ENCODE measurements at regions not wholly inside any gene's neighbourhood (a gene's known extent, or its start where the extent isn't known, plus 50 kb on each side); places are given as distances from the start of the nearest gene placed in this dataset.

DNA sequence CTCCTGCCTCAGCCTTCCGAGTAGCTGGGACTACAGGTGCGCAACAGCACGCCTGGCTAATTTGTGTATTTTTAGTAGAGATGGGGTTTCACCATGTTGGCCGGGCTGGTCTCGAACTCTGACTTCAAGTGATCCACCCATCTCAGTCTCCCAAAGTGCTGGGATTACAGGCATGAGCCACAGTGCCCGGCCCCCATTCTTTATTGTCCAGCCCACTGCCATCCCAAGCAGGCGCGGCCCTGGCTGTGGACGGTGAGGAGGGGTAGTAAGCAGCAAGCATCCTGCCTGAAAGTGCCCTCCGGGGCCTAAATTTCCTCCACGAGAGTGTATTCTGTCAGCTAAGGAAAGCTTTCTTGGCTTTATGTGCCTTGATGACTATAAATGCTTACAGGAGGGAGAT lies 113.2 kb upstream of the CSF3R start:
- no peaks in the 10 kb centered on the region for H3K36me3 ChIP-seq (replicated peaks)
- peaks cover 20% of the 10 kb centered on the region for H3K27me3 ChIP-seq (ENCODE audit: low read depth)
- H3K4me1 ChIP-seq = no peaks in the 10 kb centered on the region
- no peak for DNase-seq (ENCODE audit: low spot score in 2 of 2)
- H3K4me3 ChIP-seq = no peak overlapping the region
- H3K9me3 ChIP-seq = no peaks in the 10 kb centered on the region
- in situ Hi-C loops (cut with MboI; ENCODE audit: low sequenced_read_pairs) = loop anchor here (25.0 kb wide), 1 partner anchor 841 kb away; no protein-coding TSS in a partner anchor

DNA sequence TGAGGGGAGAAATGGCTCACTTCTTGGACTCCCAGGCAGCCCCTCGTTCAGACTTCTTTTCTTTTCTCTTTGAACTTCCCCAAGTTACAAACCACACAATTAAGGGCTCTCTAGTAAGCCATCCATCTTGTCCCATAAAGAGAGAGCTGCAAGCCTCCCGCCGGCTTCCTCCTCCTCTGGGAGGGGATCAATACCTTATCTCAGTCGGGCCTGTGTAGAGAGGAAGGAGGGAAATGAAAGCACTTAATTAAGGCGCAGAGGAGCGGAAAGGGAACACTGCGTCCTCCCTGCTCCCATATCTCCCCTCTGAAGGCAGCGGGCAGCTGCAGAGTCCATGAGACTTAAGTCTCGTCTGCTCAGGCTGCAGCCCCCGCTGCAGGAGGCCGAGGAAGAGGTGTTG lies 112.6 kb upstream of the CSF3R start:
- in situ Hi-C loops (cut with MboI; ENCODE audit: low sequenced_read_pairs) = loop anchor here (25.0 kb wide), 1 partner anchor 842 kb away; no protein-coding TSS in a partner anchor
- no peak overlapping the region for H3K4me3 ChIP-seq
- no peak for DNase-seq (ENCODE audit: low spot score in 2 of 2)
- no peaks in the 10 kb centered on the region for H3K9me3 ChIP-seq
- no peaks in the 10 kb centered on the region for H3K36me3 ChIP-seq (replicated peaks)
- H3K27me3 ChIP-seq (ENCODE audit: low read depth) = peaks cover 25% of the 10 kb centered on the region
- no peaks in the 10 kb centered on the region for H3K4me1 ChIP-seq

DNA sequence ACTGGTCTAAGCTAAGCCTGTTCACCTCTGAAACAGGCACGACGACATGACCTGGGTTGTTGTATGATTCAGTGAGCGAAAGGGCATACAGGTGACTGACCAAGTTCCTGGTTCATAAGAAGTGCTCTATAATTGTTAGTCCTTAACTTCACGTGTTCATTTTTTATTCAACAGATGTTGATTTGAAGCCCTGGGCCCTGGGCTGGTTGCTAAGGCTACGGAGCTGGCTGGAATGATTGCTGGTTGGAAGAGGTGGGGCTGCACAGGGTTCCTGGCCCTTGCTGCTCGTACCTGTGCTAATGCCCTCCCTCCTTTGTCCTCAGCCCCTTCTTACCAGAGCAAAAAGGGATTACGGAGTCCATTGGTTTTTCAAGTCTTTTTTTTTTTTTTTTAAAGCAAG lies 111.3 kb upstream of the CSF3R start:
- no peak overlapping the region for H3K4me3 ChIP-seq
- H3K9me3 ChIP-seq = no peaks in the 10 kb centered on the region
- no peaks in the 10 kb centered on the region for H3K36me3 ChIP-seq (replicated peaks)
- H3K27me3 ChIP-seq (ENCODE audit: low read depth) = peaks cover 25% of the 10 kb centered on the region
- in situ Hi-C loops (cut with MboI; ENCODE audit: low sequenced_read_pairs) = loop anchor here (25.0 kb wide), 1 partner anchor 843 kb away; no protein-coding TSS in a partner anchor
- no peaks in the 10 kb centered on the region for H3K4me1 ChIP-seq
- no peak for DNase-seq (ENCODE audit: low spot score in 2 of 2)

DNA sequence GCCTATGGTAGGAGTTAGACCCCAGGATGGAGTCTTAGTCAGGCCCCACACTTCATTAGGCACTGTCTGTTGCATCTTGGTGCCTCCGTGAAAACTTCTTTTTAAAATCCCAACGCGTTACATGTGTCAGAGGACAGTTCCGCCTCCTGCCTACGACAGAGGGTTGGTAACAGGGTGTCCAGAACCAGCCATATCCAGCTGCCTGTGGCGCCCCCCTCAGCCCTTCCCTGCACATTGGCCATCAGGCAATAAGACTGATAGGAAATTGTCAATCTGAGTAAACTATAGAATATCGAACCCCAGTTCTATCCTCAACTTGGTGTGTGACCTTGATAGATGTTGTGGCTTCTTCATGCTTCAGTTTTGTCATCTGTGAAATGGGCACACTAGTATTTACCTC lies 108.6 kb upstream of the CSF3R start:
- DNase-seq (ENCODE audit: low spot score in 2 of 2) = no peak
- Histone ChIP-seq H3K27me3 (ENCODE audit: low read depth) (peaks cover 17% of the 10 kb centered on the region), H3K36me3 (replicated peaks) (no peaks in the 10 kb centered on the region), H3K4me3 (no peak overlapping the region), H3K9me3 (no peaks in the 10 kb centered on the region), H3K4me1 (no peaks in the 10 kb centered on the region)
- in situ Hi-C loops (cut with MboI; ENCODE audit: low sequenced_read_pairs) = loop anchor here (25.0 kb wide), 1 partner anchor 846 kb away; no protein-coding TSS in a partner anchor

DNA sequence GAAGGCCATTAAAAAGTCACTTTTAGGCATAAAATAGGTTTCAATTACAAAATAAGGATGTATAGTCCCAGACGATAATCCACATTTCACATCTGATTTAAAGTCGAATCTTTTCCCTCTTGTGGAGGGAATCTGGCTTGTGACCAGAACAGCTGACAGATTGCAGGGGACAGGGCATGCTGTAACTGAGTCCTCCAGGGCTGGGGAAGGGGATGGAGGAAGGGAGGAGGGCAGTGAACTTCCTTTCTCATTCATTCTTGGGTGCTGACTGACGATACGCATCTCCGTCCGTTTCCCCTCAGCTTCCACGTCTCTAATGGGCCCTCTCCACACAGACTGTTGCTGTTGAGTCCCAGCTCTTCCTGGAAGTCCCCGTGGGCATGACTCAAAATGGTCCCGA lies 108.1 kb upstream of the CSF3R start:
- Histone ChIP-seq H3K4me1 (no peaks in the 10 kb centered on the region), H3K9me3 (no peaks in the 10 kb centered on the region), H3K4me3 (no peak overlapping the region), H3K27me3 (ENCODE audit: low read depth) (peaks cover 20% of the 10 kb centered on the region), H3K36me3 (replicated peaks) (no peaks in the 10 kb centered on the region)
- no peak for DNase-seq (ENCODE audit: low spot score in 2 of 2)
- in situ Hi-C loops (cut with MboI; ENCODE audit: low sequenced_read_pairs) = loop anchor here (25.0 kb wide), 1 partner anchor 847 kb away; no protein-coding TSS in a partner anchor

DNA sequence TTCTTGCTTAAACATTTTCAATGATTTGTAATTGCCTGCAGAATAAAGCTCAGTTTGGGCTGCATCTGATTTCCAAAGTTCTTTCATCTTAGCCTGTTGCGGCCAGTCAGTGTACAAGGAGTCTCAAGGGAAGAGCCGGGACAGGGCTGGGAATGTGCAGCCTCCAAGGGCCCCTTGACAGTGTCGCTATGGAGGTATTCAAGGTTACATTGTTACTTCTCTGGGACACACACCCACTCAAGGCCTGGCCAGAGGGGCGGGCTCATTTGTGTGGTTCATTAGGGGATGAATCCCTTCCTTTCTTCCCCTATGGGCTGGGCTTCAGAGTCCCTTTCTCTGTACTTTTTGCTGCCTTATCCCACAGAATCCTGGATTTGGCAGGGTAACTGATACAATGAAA lies 107.6 kb upstream of the CSF3R start:
- H3K36me3 ChIP-seq (replicated peaks) = no peaks in the 10 kb centered on the region
- in situ Hi-C loops (cut with MboI; ENCODE audit: low sequenced_read_pairs) = loop anchor here (25.0 kb wide), 1 partner anchor 847 kb away; no protein-coding TSS in a partner anchor
- no peaks in the 10 kb centered on the region for H3K9me3 ChIP-seq
- H3K27me3 ChIP-seq (ENCODE audit: low read depth) = peaks cover 23% of the 10 kb centered on the region
- H3K4me1 ChIP-seq = no peaks in the 10 kb centered on the region
- H3K4me3 ChIP-seq = no peak overlapping the region
- no peak for DNase-seq (ENCODE audit: low spot score in 2 of 2)

DNA sequence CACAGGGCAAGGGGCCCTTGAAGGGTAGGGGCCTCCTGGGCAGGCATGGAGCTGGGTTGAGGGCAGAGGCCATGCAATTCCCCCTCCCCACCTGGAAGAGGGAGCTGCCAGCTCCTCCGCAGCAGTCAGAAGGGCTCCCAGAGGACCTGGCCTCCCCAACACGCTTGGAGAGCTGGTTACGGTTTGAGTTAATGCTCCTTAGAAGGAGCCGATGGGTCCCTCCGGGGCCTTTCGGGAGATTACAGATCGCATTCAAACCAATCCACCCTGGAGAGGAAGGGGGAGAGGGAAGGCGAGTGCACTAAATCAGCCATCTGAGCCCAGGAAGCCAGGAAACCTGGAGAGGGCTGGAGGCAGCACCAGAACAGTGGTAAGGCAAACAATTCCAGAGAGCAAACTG lies 106.3 kb upstream of the CSF3R start:
- H3K9me3 ChIP-seq = no peaks in the 10 kb centered on the region
- no peaks in the 10 kb centered on the region for H3K36me3 ChIP-seq (replicated peaks)
- in situ Hi-C loops (cut with MboI; ENCODE audit: low sequenced_read_pairs) = loop anchor here (25.0 kb wide), 1 partner anchor 848 kb away; no protein-coding TSS in a partner anchor
- no peaks in the 10 kb centered on the region for H3K4me1 ChIP-seq
- H3K4me3 ChIP-seq = no peak overlapping the region
- peaks cover 22% of the 10 kb centered on the region for H3K27me3 ChIP-seq (ENCODE audit: low read depth)
- no peak for DNase-seq (ENCODE audit: low spot score in 2 of 2)

DNA sequence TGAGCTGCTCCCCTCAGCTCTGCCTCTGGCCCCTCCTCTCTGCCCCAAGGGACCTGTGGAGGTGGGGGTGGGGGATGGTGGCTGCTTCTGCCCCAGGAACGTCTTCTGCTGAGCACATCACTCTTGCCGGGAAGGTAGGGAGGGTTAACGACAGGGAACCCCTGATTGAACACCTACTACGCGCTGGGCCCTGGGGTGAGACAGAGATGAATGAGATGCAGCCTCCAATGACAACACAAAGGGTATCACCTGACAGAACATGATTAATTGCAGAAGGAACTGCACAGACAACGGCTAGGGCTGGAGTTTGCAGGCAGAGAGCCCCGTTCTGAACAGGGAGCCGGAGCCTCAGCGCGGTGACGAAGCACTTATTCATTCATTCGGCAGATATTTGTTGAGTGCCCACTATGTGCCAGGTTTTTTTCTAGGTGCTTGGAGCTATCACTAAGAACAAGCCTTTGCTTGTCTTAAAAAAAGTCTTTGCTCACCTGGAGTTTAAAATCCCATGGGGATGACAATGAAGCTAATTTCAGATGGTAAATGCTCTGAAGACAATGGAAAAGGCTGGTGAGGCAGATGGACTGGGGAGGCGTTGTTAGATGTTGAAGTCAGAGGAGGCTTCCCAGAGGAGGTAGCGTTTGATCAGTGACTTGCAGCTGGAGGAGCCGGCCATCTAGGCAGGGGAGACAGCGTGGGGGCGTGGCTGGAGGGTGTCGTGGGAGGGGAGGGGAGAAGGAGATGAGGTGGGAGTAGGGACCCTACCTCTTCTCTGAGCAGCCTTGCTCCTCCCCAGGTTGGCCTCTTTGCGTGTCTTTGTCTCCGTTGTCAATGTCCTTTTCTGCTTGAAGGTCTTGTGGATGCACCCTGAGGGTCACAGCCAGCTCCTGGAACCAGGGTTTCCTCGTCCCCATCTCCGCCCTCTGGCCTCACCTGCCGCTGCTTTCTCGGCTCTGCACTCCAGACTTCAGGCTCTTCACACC lies 103.1 kb upstream of the CSF3R start:
- Histone ChIP-seq H3K27me3 (ENCODE audit: low read depth) (peaks cover 13% of the 10 kb centered on the region), H3K4me1 (no peaks in the 10 kb centered on the region), H3K4me3 (no peak overlapping the region), H3K36me3 (replicated peaks) (no peaks in the 10 kb centered on the region), H3K9me3 (no peaks in the 10 kb centered on the region)
- DNase-seq (ENCODE audit: low spot score in 2 of 2) = no peak
- in situ Hi-C loops (cut with MboI; ENCODE audit: low sequenced_read_pairs) = loop anchor here (25.0 kb wide), 1 partner anchor 851 kb away; no protein-coding TSS in a partner anchor

DNA sequence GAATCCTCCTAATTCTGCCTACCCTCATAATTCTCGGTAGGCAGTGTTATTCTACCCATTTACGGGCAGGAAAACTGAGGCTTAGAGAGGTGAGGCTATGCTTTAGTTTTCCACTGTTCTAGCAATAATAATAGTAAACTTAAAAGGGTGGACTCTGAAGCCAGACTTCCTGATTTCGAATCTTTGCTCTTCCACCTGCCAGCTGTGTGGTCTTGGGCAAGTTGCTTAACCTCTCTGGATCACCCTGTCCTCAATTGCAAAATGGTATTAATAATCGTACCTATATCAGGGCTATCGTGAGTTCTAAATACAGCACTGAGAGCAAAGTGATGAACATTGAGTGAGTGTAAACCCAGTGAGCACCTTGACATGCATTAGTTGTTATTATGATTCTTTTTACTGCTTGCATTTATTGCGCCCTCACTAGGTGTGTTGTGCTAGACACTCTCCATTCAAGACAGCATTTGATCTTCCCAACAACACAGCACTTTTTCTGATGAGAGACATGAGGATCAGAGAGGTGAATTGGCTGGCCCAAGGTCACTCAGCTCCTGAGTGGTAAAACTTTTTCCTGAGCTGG lies 102.3 kb upstream of the CSF3R start:
- Histone ChIP-seq H3K4me1 (no peaks in the 10 kb centered on the region), H3K4me3 (no peak overlapping the region), H3K36me3 (replicated peaks) (no peaks in the 10 kb centered on the region), H3K27me3 (ENCODE audit: low read depth) (peaks cover 9% of the 10 kb centered on the region; the same call in 1 of the 2 replicates), H3K9me3 (no peaks in the 10 kb centered on the region)
- DNase-seq (ENCODE audit: low spot score in 2 of 2) = no peak
- in situ Hi-C loops (cut with MboI; ENCODE audit: low sequenced_read_pairs) = loop anchor here (25.0 kb wide), 1 partner anchor 852 kb away; no protein-coding TSS in a partner anchor

DNA sequence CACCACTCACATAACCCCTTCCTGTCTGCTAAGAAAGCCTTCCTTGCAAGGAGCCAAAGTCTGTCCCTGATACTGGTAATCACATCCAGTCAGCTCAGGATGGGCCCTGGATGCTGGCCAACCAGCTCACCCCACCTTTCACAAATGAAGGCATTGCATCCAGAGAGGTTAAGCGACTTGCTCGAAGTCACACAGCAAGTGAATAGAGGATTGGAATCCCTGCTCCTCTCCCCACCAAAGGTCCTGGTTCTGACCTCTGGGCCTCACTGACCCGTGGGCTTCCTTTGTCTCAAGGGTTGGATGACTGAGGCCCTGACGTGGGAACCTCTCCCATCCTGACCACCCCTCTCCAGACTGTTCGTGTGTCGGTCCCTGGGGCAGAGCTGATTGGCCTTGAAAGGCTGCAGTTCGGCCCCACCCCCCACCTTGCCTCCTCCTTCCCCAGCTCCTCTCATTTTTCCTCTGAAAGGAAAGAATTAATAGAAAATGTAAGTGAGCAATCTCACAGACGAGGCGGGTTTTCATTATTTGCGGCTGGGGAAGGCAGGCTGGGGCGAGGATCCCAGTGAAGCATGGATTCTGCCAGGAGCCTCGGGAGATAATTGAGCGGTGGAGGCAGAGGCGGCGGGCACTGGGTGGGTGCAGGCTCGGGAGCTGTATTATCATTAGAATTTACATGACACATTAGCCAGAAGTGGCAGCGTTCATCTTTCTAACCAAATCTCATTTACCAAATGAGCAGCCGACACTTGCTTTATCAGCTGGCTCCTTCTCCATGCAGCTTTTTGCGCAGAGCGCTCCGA lies 101.5 kb upstream of the CSF3R start:
- H3K4me3 ChIP-seq = no peak overlapping the region
- peaks cover 9% of the 10 kb centered on the region; the same call in 1 of the 2 replicates for H3K27me3 ChIP-seq (ENCODE audit: low read depth)
- DNase-seq (ENCODE audit: low spot score in 2 of 2) = no peak
- in situ Hi-C loops (cut with MboI; ENCODE audit: low sequenced_read_pairs) = loop anchor here (25.0 kb wide), 1 partner anchor 853 kb away; no protein-coding TSS in a partner anchor
- H3K4me1 ChIP-seq = no peaks in the 10 kb centered on the region
- no peaks in the 10 kb centered on the region for H3K36me3 ChIP-seq (replicated peaks)
- no peaks in the 10 kb centered on the region for H3K9me3 ChIP-seq

DNA sequence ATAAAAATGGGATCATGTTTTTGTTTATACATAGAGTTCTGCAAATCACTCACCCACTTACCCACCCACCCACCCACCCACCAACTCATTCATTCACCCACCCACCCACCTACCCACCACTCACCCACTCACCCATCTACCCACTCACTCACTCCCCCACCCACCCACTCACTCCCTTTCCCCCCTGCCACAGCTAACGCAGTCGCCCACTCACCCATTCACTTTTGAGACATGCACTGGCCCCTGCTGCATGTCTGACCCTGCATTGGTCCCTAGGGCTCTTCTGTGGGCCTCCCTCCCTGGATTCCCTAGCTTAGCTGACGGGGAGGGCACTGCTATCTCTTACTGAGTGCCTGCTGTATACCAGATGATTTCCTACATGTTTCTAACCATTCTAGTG lies 100.4 kb upstream of the CSF3R start:
- DNase-seq (ENCODE audit: low spot score in 2 of 2) = no peak
- Histone ChIP-seq H3K4me3 (no peak overlapping the region), H3K9me3 (no peaks in the 10 kb centered on the region), H3K27me3 (ENCODE audit: low read depth) (peaks cover 9% of the 10 kb centered on the region; the same call in 1 of the 2 replicates), H3K4me1 (no peaks in the 10 kb centered on the region), H3K36me3 (replicated peaks) (no peaks in the 10 kb centered on the region)
- in situ Hi-C loops (cut with MboI; ENCODE audit: low sequenced_read_pairs) = loop anchor here (25.0 kb wide), 1 partner anchor 854 kb away; no protein-coding TSS in a partner anchor

DNA sequence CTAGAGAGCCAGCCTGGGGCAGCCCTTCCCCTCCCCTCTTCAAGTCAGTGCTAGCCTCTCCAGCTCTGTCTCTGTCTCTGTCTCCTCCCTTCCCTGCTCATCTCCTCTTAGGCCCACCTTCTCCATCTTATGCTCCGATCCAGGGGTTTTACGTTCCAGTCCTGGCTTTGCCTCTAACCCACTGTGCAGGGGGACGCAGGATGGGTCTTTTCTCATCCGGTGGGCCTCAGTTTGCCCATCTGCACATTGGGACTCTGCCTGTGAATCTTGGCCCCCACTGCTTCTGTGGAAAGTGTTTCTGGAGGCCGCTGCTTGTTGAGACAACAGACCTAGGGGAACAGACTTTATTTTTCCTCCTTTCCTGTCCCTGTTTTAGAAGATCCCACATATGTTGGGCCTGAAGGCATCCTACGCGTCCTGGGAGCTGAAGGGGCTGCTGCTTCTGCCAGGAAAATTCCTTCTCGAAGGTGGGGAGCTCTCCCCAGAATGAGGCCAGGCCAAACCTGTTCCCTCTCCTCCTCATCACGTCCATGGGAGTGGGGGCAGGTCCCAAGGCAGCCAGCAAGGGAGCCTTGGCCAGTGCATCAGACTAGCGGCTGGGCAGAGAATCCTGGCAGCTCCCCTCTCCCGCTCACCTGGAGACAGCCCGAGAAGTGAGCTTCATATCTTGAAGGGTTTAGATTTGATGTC lies 99.5 kb upstream of the CSF3R start:
- no peak for DNase-seq (ENCODE audit: low spot score in 2 of 2)
- H3K4me3 ChIP-seq = no peak overlapping the region
- H3K27me3 ChIP-seq (ENCODE audit: low read depth) = peaks cover 9% of the 10 kb centered on the region; the same call in 1 of the 2 replicates
- H3K9me3 ChIP-seq = no peaks in the 10 kb centered on the region
- H3K36me3 ChIP-seq (replicated peaks) = no peaks in the 10 kb centered on the region
- in situ Hi-C loops (cut with MboI; ENCODE audit: low sequenced_read_pairs) = loop anchor here (25.0 kb wide), 1 partner anchor 855 kb away; no protein-coding TSS in a partner anchor
- no peaks in the 10 kb centered on the region for H3K4me1 ChIP-seq

All from HAP-1 (cell line).